ENCODE measurements at regions not wholly inside any gene's neighbourhood (a gene's known extent, or its start where the extent isn't known, plus 50 kb on each side); places are given as distances from the start of the nearest gene placed in this dataset.

GRCh38 chr5:33275391-33275790 lies 165.4 kb upstream of the TARS1 start:
- TF ChIP-seq CTCF (IDR thresholded peaks at IDR 0.05) = no peak
- TF ChIP-seq POLR2A (IDR thresholded peaks at IDR 0.05) = no peak
